Naive B cell (primary cell): ENCODE measurements at regions not wholly inside any gene's neighbourhood (a gene's known extent, or its start where the extent isn't known, plus 50 kb on each side); places are given as distances from the start of the nearest gene placed in this dataset.

Experiments
- ATAC-seq, 2 donors: fragments of 150-1000 bp; cut with Tn5 transposase; 2 replicates each; pipeline ENCODE4 v1.10.0; 2021; ENCODE audit warnings: low read depth in 2 of 2, mild to moderate bottlenecking in 2 of 2, moderate library complexity in 2 of 2
- DNase-seq: peaks from one replicate; pipeline ENCODE4 v3.0.0; 2022
- H3K27ac Mint-ChIP-seq, 6 donors: one replicate each; pipeline ENCODE4 v1.8.0; 2020 to 2022; ENCODE audit warnings: mild to moderate bottlenecking in 6 of 6, mixed read lengths in 6 of 6, moderate library complexity in 5 of 6, inconsistent platforms in 2 of 6
- H3K27me3 Mint-ChIP-seq, 3 donors: one replicate each; pipeline ENCODE4 v1.8.0; 2021 to 2022; ENCODE audit warnings: mixed read lengths in 3 of 3, mild to moderate bottlenecking in 1 of 3
- H3K36me3 Mint-ChIP-seq, 2 donors: one replicate each; pipeline ENCODE4 v1.8.0; 2020 to 2022; ENCODE audit warnings: mixed read lengths in 2 of 2, inconsistent platforms in 1 of 2, mild to moderate bottlenecking in 1 of 2
- H3K4me1 Mint-ChIP-seq, 3 donors: one replicate each; pipeline ENCODE4 v1.8.0; 2020 to 2022; ENCODE audit warnings: mixed read lengths in 3 of 3, inconsistent platforms in 1 of 3, mild to moderate bottlenecking in 1 of 3, moderate library complexity in 1 of 3
- H3K4me3 Mint-ChIP-seq, 8 donors: one replicate each; pipeline ENCODE4 v1.8.0; 2020 to 2022; ENCODE audit warnings: mild to moderate bottlenecking in 8 of 8, mixed read lengths in 8 of 8, moderate library complexity in 8 of 8, inconsistent platforms in 2 of 8
- H3K9me3 Mint-ChIP-seq, 7 donors: one replicate each; pipeline ENCODE4 v1.8.0; 2020 to 2022; ENCODE audit warnings: mixed read lengths in 7 of 7, mild to moderate bottlenecking in 5 of 7, inconsistent platforms in 2 of 7, moderate library complexity in 1 of 7

- Mint-ChIP-seq H3K27ac (no peak overlapping the region), H3K4me1 (peaks cover 0 to 5% (median 3%) of the 10 kb centered on the region in 3 donors), H3K36me3 (no peaks in the 10 kb centered on the region), H3K9me3 (peaks cover 0 to 2% (median 0%) of the 10 kb centered on the region in 7 donors), H3K4me3 (no peak overlapping the region), H3K27me3 (no peaks in the 10 kb centered on the region)
- ATAC-seq (no peak), DNase-seq (no peak)
These were observed 244.1 kb upstream of the STT3B start for GRCh38 chr3:31288641-31289100.

GRCh38 chr3:31289584-31289983 lies 243.1 kb upstream of the STT3B start:
- no peak for ATAC-seq
- H3K27ac Mint-ChIP-seq: peak overlapping the region in 1 of 6 donors; percentile 27
- no peaks in the 10 kb centered on the region for H3K27me3 Mint-ChIP-seq
- DNase-seq: no peak
- H3K4me1 Mint-ChIP-seq: peaks cover 0 to 5% (median 3%) of the 10 kb centered on the region in 3 donors
- H3K9me3 Mint-ChIP-seq: peaks cover 0 to 2% (median 0%) of the 10 kb centered on the region in 7 donors
- no peak overlapping the region for H3K4me3 Mint-ChIP-seq
- H3K36me3 Mint-ChIP-seq: no peaks in the 10 kb centered on the region

GRCh38 chr3:31290046-31290445 lies 242.7 kb upstream of the STT3B start:
- DNase-seq: no peak
- no peak for ATAC-seq
- peaks cover 0 to 5% (median 3%) of the 10 kb centered on the region in 3 donors for H3K4me1 Mint-ChIP-seq
- H3K27me3 Mint-ChIP-seq: no peaks in the 10 kb centered on the region
- H3K36me3 Mint-ChIP-seq: no peaks in the 10 kb centered on the region
- H3K4me3 Mint-ChIP-seq: no peak overlapping the region
- H3K27ac Mint-ChIP-seq: no peak overlapping the region
- H3K9me3 Mint-ChIP-seq: peaks cover 0 to 2% (median 0%) of the 10 kb centered on the region in 7 donors

GRCh38 chr3:31291818-31292217 lies 240.9 kb upstream of the STT3B start:
- H3K27ac Mint-ChIP-seq: peak overlapping the region in 1 of 6 donors; percentile 4
- H3K36me3 Mint-ChIP-seq: no peaks in the 10 kb centered on the region
- no peak for ATAC-seq
- H3K27me3 Mint-ChIP-seq: no peaks in the 10 kb centered on the region
- DNase-seq: no peak
- peaks cover 0 to 5% (median 3%) of the 10 kb centered on the region in 3 donors for H3K4me1 Mint-ChIP-seq
- peaks cover 0 to 2% (median 0%) of the 10 kb centered on the region in 7 donors for H3K9me3 Mint-ChIP-seq
- H3K4me3 Mint-ChIP-seq: no peak overlapping the region

- no peak overlapping the region for H3K27ac Mint-ChIP-seq
- peaks cover 0 to 2% (median 2%) of the 10 kb centered on the region in 3 donors for H3K4me1 Mint-ChIP-seq
- ATAC-seq: no peak
- no peak for DNase-seq
- H3K9me3 Mint-ChIP-seq: peaks cover 0 to 19% (median 2%) of the 10 kb centered on the region in 7 donors
- H3K27me3 Mint-ChIP-seq: no peaks in the 10 kb centered on the region
- H3K36me3 Mint-ChIP-seq: no peaks in the 10 kb centered on the region
- H3K4me3 Mint-ChIP-seq: no peak overlapping the region
These were observed 238.1 kb upstream of the STT3B start for GRCh38 chr3:31294430-31295149.

GRCh38 chr3:31295150-31295765 lies 237.5 kb upstream of the STT3B start:
- no peaks in the 10 kb centered on the region for H3K36me3 Mint-ChIP-seq
- peaks cover 0 to 19% (median 3%) of the 10 kb centered on the region in 7 donors for H3K9me3 Mint-ChIP-seq
- H3K27me3 Mint-ChIP-seq: no peaks in the 10 kb centered on the region
- H3K4me3 Mint-ChIP-seq: no peak overlapping the region
- H3K27ac Mint-ChIP-seq: peak overlapping the region in 1 of 6 donors; percentile 81
- no peak for ATAC-seq
- H3K4me1 Mint-ChIP-seq: no peaks in the 10 kb centered on the region
- no peak for DNase-seq

GRCh38 chr3:31297726-31298298 lies 234.9 kb upstream of the STT3B start:
- H3K36me3 Mint-ChIP-seq: peaks cover 0 to 10% of the 10 kb centered on the region in 2 donors
- H3K4me3 Mint-ChIP-seq: no peak overlapping the region
- H3K9me3 Mint-ChIP-seq: peaks cover 0 to 19% (median 4%) of the 10 kb centered on the region in 7 donors
- DNase-seq (no peak), ATAC-seq (no peak)
- H3K27me3 Mint-ChIP-seq: peaks cover 0 to 6% (median 0%) of the 10 kb centered on the region in 3 donors
- H3K4me1 Mint-ChIP-seq: no peaks in the 10 kb centered on the region
- H3K27ac Mint-ChIP-seq: no peak overlapping the region

GRCh38 chr3:31300456-31301443 lies 232.0 kb upstream of the STT3B start:
- no peak overlapping the region for H3K27ac Mint-ChIP-seq

GRCh38 chr3:31302343-31302742 lies 230.4 kb upstream of the STT3B start:
- H3K27me3 Mint-ChIP-seq: peaks cover 0 to 6% (median 0%) of the 10 kb centered on the region in 3 donors
- no peak overlapping the region for H3K4me3 Mint-ChIP-seq
- H3K9me3 Mint-ChIP-seq: peaks cover 0 to 19% (median 4%) of the 10 kb centered on the region in 7 donors
- H3K27ac Mint-ChIP-seq: no peak overlapping the region
- no peak for ATAC-seq
- no peaks in the 10 kb centered on the region for H3K4me1 Mint-ChIP-seq
- H3K36me3 Mint-ChIP-seq: peaks cover 0 to 10% of the 10 kb centered on the region in 2 donors
- DNase-seq: no peak

More at GRCh38 chr3:31300456-31301443, 232.0 kb upstream of the STT3B start:
- Mint-ChIP-seq H3K9me3 (peaks cover 0 to 19% (median 4%) of the 10 kb centered on the region in 7 donors), H3K4me1 (no peaks in the 10 kb centered on the region), H3K36me3 (peaks cover 0 to 10% of the 10 kb centered on the region in 2 donors), H3K4me3 (no peak overlapping the region), H3K27me3 (peaks cover 0 to 6% (median 0%) of the 10 kb centered on the region in 3 donors)
- ATAC-seq: no peak
- no peak for DNase-seq

- no peak for ATAC-seq
- H3K9me3 Mint-ChIP-seq: peaks cover 0 to 4% (median 0%) of the 10 kb centered on the region in 7 donors
- no peak overlapping the region for H3K27ac Mint-ChIP-seq
- peaks cover 0 to 6% (median 0%) of the 10 kb centered on the region in 3 donors for H3K27me3 Mint-ChIP-seq
- no peaks in the 10 kb centered on the region for H3K4me1 Mint-ChIP-seq
- no peak for DNase-seq
- peaks cover 0 to 10% of the 10 kb centered on the region in 2 donors for H3K36me3 Mint-ChIP-seq
- H3K4me3 Mint-ChIP-seq: no peak overlapping the region
These were observed 227.4 kb upstream of the STT3B start for GRCh38 chr3:31305340-31305739.

- ATAC-seq (no peak), DNase-seq (no peak)
- H3K4me1 Mint-ChIP-seq: no peaks in the 10 kb centered on the region
- H3K27me3 Mint-ChIP-seq: peaks cover 0 to 2% (median 0%) of the 10 kb centered on the region in 3 donors
- H3K9me3 Mint-ChIP-seq: peaks cover 0 to 2% (median 0%) of the 10 kb centered on the region in 7 donors
- no peak overlapping the region for H3K4me3 Mint-ChIP-seq
- H3K36me3 Mint-ChIP-seq: peaks cover 0 to 2% of the 10 kb centered on the region in 2 donors
- H3K27ac Mint-ChIP-seq: no peak overlapping the region
These were observed 225.5 kb upstream of the STT3B start for GRCh38 chr3:31307131-31307785.

GRCh38 chr3:31311559-31311958 lies 221.2 kb upstream of the STT3B start:
- Mint-ChIP-seq H3K4me1 (no peaks in the 10 kb centered on the region), H3K27me3 (no peaks in the 10 kb centered on the region), H3K9me3 (peaks cover 0 to 22% (median 20%) of the 10 kb centered on the region in 7 donors), H3K36me3 (peaks cover 12 to 13% of the 10 kb centered on the region in 2 donors), H3K4me3 (no peak overlapping the region), H3K27ac (no peak overlapping the region)
- ATAC-seq (no peak), DNase-seq (no peak)
